ENCODE measurements at regions not wholly inside any gene's neighbourhood (a gene's known extent, or its start where the extent isn't known, plus 50 kb on each side); places are given as distances from the start of the nearest gene placed in this dataset.

GRCh38 chr9:117938086-117938485 lies 233.9 kb downstream of the TLR4 start:
- no TSS peak for BruUV-seq (replicated peaks)
- Histone ChIP-seq H3K79me2 (ENCODE audit: control insufficient read depth, insufficient read depth, low read length) (no peaks in the 10 kb centered on the region), H4K20me1 (ENCODE audit: control insufficient read depth, insufficient read depth) (no peaks in the 10 kb centered on the region), H3K4me1 (ENCODE audit: control insufficient read depth, insufficient read depth, low read length) (no peaks in the 10 kb centered on the region), H3K9ac (ENCODE audit: control insufficient read depth, insufficient read depth, low read length) (no peak overlapping the region), H3K4me3 (no peak overlapping the region), H3K27ac (ENCODE audit: control insufficient read depth, insufficient read depth) (no peak overlapping the region), H3K9me3 (replicated peaks; ENCODE audit: control insufficient read depth, insufficient read depth, low read length) (no peaks in the 10 kb centered on the region), H3K4me2 (ENCODE audit: control insufficient read depth, insufficient read depth) (no peak overlapping the region), H2AFZ (ENCODE audit: control insufficient read depth, low read depth, low read length) (no peak overlapping the region), H3K36me3 (ENCODE audit: control insufficient read depth in 2 of 2, insufficient read depth in 2 of 2, low read length in 1 of 2) (no peaks in the 10 kb centered on the region), H3K27me3 (replicated peaks in 1 of 2; ENCODE audit: control insufficient read depth in 2 of 2, insufficient read depth in 2 of 2, low read length in 1 of 2) (no peaks in the 10 kb centered on the region)
- in situ Hi-C loops (cut with MboI): no loop called here
- TF ChIP-seq SUZ12 (IDR thresholded peaks at IDR 0.05; ENCODE audit: unreplicated experiment) (no peak), WRNIP1 (IDR thresholded peaks at IDR 0.05; ENCODE audit: borderline replicate concordance, low read depth, low read length) (no peak), KDM1A (IDR thresholded peaks at IDR 0.05; ENCODE audit: borderline replicate concordance) (no peak), NBN (IDR thresholded peaks at IDR 0.05) (no peak), HCFC1 (IDR thresholded peaks at IDR 0.05; ENCODE audit: low read length) (no peak), NFYB (IDR thresholded peaks at IDR 0.05; ENCODE audit: insufficient read depth, low read depth, low read length) (no peak), SP1 (IDR thresholded peaks at IDR 0.05; ENCODE audit: low read depth, low read length) (no peak), MXI1 (IDR thresholded peaks at IDR 0.05; ENCODE audit: low read depth, low read length) (no peak), BCL3 (IDR thresholded peaks at IDR 0.05; ENCODE audit: borderline replicate concordance, insufficient read depth, low read depth, low read length, poor library complexity, severe bottlenecking) (no peak), ZNF207 (IDR thresholded peaks at IDR 0.05; ENCODE audit: borderline replicate concordance) (no peak), SKIL (IDR thresholded peaks at IDR 0.05; ENCODE audit: low read depth, poor library complexity, severe bottlenecking) (no peak), GABPA (IDR thresholded peaks at IDR 0.05; ENCODE audit: low read depth) (no peak), ESRRA (IDR thresholded peaks at IDR 0.05; ENCODE audit: low read length) (no peak)
- FAIRE-seq (no peak), DNase-seq (ENCODE audit: low read depth, low spot score) (no peak), ATAC-seq (no peak)
- ChIA-PET RAD21 (ENCODE audit: unreplicated experiment) (no interaction called here), SMC1A (ENCODE audit: uncharacterized antibody, unreplicated experiment) (interaction anchor here (0.9 kb wide), 1 partner anchor 11 kb away, joined by 3 read pairs; no protein-coding TSS in a partner anchor), CTCF (no interaction called here), POLR2A (no interaction called here)
- intact Hi-C loops (cut with micrococcal nuclease; ENCODE audit: unreplicated experiment): no loop called here
- WGBS (ENCODE audit: insufficient coverage, insufficient replicate concordance, low lambda C conversion rate, missing lambda C conversion rate): 48% methylated on average over 2 of the region's 2 CpGs

Measured in GM12878 (cell line).